ENCODE measurements at regions not wholly inside any gene's neighbourhood (a gene's known extent, or its start where the extent isn't known, plus 50 kb on each side); places are given as distances from the start of the nearest gene placed in this dataset.
"Not testable (repeated sequence)": the region's sequence is repeated elsewhere in the genome, so short reads cannot be mapped to it uniquely, and the experiment has no call there.

DNA sequence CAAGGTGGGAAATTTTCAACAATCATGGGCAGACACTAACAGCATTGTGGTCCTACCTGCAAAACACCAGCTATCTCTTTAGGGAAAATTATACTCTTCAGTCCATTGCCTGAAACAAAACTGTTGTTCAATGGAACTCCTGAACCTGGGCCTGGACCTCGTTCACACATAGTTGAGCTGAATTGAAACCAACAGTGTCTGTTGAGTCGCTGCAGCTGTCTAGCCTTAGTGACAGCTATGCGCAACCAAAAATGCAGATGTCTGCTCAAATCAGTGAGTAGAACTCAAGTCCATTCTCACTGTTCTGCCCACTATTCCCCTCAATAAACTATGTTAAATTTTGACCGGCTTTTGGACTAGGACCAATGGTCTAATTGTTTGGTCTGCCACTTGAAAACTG, 286.2 kb downstream of the TFAP2A start:
- DNase-seq (ENCODE audit: low read depth) = no peak

DNA sequence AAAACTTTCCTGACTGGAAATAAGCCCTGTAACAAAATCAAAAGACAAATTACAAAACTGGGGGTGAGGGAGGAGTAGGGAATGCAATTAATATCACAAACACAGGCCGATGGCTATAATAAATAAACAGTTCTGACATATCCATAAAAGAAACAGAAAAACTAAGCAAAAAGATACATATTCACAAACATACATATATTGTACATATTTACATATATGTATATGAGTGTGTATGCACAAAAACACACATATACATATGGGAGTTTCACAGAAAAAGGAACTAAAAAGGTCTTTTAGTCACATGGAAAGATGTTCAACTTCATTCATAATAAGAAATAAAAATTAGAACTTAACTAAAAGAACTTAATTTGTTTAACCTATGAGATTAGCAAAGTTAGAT, 292.7 kb downstream of the TFAP2A start:
- DNase-seq (ENCODE audit: low read depth) = no peak

DNA sequence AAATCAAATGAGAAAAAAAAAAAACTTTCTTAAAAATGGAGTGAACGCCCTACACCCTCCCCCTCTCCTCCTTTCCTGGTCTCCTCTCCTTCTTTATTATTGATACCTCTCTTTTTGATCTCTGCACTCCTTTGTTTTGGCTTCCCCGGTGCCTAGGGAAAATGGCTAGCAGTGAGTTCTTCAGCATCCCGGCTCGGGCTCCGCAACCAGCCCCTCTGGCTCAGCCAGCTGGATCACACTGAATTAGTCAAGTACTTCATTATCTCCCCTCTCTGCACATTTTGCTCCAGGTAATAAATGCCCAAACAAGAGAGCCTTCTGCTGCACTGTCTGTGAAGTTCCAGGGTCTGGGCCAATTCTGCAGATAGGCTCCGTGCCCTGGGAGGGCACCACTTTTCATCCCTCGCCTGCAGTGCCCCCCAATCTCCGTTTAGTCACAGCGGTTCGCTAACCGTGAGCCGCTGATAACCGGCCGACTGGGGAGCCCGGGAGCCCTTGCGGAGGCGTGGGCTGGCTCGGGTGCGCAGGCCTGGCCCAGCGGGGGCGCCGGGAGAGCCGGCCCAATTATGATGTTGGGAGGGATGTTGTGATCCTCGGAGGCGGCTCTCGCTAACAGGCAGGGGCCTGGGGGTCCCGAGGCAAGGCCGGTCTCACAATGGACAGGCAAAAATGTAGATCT, 301.9 kb downstream of the TFAP2A start:
- no peak for DNase-seq (ENCODE audit: low read depth)

DNA sequence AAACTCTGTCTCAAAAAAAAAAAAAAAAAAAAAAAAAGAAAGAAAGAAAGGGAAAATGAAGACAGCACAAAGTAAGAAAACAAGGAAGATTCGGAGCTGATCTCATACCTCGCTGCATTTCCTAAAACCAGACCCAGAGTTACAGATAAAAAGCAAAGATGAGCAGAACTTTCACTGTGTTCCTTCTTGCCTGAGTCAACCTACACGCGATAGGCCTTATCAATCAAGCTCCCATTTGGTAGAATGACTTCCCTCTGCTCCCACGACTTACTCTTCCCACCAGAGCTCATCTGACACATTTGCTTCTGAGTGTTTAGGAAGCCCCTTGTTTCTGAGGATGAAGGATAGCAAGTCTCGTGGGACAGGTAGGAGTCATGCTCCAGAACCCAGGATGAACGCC, 302.9 kb downstream of the TFAP2A start:
- no peak for DNase-seq (ENCODE audit: low read depth)

DNA sequence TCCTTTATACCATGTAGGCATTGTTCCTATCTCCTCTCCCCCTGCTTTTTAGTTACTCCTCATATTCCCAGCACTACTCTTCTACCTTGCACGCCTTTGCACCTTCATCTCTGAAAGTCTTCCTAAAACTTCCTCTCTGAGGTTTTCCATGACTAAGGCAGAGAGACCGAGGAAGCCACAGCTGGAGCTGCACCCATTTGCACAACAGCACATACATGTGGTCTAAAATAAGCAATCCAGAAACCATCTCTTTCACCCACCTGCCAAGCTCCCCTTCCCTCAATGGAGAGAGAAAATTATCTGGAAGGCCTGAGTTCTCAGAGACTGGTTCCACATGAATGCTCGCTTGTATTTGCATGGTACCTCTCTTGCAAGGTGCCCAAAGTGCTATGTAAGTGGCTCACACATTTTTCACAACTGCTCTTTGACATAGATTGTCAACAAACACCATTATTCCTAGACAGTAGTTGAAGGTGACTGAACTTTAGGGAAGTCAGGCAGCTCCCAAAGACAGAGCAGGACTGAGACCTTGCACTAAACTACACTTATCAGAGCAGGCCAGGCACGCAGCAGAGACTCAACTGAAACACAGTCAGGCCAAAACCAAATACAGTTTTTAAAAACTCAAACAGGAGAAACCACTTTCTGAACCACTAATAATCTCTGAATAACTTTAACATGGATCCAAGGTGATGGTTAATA, 313.2 kb downstream of the TFAP2A start:
- no peak for DNase-seq (ENCODE audit: low read depth)

DNA sequence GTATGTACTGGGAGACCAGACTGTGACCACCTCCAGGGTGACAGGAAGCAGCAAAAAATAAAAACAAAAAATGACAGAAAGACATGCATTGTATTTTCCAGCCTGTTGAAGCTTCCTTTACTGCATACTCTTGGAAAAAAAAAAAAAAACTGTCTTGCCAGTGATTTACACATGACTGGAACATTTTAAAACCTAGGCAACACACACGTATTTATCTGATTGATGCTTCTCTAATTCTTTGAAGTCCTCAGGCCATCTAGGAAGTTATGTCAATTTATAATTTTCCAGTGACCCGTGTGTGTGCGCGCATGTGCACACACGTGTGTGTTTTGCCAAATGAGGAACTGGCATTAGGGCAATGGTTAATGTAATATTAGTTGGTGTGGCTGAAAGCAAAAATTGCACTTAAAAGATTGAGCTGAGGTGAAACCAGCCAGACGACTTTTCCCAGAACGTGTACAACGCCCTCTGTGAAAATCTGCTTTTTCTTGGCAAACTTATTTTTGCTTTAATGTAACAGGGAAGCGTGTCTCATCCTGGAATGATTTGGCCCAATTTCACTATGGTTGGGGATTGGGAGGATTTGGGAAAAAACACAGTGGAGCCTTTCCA, 315.2 kb downstream of the TFAP2A start:
- DNase-seq (ENCODE audit: low read depth) = no peak

DNA sequence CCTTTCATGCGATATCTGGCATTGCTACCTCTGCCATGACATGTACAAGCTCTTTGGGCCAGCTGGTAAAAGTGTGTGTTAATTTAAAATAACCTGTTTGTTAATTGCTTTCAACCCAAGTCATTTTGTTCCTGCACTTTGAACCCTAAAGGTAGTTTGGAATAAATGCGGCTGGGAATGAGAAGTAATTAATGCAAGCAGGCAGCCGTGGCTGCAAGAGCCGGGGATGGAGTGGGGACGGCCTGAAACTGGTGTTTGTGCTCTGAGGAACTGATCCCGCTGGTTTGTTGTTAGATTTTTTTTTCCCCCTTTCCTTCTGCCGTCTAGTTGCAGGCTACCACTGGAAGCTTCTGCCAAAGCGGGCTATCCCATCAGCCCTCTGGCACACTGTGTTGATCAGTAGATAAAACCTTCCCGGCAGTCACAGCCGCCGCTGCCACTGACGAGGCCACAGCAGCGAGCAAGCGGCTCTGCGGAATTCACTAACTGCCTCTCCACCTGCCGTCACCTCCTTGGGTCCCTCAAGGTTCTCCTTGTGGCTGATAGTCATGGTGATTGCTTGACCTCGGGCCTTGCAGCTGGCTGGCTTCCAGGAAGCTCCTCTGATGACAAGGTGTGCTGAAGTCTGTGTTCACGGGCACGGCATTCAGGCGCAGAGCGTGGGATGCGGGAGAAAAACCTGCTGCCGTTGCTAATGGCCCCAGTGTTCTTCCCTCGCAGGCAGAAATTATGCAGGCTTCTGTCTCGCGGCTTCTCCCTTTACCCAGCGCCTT, 315.9 kb downstream of the TFAP2A start:
- DNase-seq (ENCODE audit: low read depth) = no peak

DNA sequence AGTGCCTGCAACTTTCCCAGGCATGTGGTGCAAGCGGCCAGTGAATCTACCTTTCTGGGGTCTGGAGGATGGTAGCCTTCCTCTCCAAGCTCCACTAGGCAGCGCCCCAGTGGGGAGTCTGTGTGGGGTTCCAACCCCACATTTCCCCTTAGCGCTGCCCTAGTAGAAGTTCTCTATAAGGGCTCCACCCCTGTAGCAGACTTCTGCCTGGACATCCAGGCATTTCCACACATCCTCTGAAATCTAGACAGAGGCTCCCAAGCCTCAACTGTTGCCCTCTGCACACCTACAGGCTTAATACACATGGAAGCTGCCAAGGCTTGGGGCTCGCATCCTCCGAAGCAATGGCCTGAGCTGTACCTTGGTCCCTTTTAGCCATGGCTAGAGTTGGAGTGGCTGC, 321.6 kb downstream of the TFAP2A start:
- DNase-seq (ENCODE audit: low read depth) = no peak

DNA sequence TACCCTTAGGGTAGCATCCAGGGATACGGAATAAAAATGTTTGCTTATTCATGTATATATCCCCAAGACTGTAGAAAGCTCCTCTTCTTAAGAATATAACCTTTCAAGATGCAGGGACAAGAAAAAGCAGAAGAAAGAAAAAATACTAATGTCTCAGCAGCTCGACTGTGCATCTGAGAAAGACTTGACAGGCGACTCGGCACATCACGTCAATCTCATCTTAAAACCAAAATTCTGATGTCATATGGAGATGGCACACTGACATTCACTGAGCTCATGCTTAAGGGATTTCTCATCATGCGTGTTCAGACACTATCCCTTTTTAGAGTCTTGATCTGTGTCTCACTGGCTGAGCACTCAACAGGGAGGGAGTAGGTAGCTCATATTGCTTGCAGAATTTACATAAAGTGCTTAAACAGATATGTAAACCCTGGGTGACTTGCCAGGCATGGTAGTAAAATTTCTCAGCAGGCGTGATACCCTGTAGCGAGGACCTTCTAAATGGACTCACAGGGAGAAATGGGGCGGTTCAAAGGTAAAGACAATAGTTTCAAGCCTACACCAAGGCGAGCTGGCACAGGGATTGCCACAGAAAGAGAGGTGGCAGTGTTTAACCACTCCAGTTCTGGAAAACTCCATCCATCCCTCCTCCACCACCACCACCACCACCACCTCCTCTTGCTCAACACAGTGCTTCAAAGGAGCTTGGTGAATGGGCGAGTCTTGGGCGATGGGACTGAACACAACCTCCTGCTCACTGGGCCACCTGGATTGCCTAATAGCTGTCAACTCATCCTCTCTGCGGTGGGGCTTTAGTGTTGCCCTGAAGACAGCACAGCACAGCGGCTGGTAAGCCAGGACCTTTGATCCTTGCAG, 330.5 kb downstream of the TFAP2A start:
- no peak for DNase-seq (ENCODE audit: low read depth)

DNA sequence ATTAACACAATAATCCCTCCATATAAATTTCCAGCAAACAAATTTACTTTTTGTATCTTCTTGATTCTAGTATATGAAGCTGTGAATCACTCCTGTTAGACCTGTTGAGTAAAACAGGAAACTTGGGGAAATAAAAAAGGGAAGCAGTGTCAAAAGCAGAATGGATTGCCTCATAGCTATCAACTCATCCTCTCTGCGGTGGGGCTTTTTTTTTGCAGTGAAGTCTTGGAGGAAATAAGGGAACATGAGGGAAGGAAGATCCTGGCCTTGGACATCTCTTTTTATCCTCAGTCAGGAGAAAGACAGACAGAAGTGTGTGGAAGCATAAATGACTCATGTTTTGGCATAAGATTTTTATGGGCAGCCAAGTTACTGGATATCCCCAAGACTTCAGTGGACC, 332.5 kb downstream of the TFAP2A start:
- no peak for DNase-seq (ENCODE audit: low read depth)

DNA sequence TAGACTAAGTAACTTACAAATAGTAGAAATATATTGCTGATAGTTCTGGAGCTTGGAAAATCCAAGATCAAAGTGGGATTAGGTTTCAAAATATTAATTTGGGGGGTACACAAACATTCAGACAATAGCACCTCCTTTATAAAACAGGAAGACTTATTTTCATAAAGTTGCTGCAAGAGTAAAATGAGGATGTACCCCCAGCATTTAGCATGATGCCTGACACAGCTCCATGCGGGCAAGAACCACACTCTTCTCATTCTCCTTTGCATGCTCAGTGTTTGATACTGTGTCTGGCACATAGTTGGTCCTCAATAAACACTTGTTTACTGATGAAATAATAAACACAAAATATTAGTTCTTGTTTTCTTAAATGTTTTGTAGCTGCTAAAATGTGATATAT, 332.9 kb downstream of the TFAP2A start:
- DNase-seq (ENCODE audit: low read depth) = no peak

DNA sequence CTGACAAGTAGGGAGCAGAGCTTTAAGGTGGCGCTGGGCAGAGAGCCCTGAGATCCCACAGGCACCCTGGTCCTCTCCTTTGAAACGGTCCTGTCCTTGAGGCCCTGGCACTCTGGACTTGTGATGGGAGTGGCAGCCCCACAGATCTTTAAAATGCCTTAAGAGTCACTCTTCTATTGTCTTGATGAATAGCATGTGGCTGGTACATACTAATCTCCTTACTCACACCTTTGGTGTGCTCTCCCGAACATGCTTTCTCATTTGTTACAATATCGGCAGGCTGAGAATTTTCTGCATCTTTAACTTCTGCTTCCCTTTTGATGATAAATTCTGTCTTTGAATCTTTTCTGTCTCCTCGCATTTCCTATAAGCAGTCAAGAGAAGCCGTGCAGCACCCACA, 333.8 kb downstream of the TFAP2A start:
- DNase-seq (ENCODE audit: low read depth) = no peak

DNA sequence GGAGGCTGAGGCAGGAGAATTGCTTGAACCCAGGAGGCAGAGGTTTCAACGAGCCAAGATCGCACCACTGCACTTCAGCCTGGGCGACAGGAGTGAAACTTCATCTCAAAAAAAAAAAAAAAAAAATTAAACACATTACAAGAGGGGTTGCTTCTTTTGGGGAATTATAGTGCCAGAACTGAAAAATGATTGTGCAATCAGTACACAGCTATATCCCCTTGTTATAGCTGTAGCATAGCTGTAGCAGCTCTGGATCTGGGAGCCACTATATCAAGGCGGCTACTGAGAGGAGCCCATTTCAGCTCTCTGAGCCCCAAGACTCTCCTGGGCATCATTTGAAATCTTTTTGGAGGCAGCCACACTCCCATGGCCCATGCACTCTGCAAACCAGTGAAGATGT, 334.3 kb downstream of the TFAP2A start:
- DNase-seq (ENCODE audit: low read depth) = no peak

DNA sequence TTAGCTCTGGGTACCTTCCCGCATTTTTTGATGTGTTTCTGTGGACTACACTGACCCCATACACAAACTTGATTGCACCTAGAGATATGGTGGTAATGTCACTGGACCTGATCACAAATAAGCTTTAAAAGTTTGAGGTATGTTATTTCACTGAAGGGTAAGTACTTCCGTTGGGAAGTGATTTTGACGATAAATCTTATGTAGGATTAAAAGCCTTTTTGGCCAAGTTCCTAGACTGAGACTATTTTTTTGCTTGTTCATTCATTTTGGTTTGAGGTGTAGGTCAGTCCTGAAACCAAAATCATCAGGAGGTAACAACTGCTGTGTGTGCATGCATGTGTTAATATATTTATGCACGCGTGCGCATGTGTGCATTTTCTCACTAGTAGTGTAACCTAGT, 336.3 kb downstream of the TFAP2A start:
- DNase-seq (ENCODE audit: low read depth) = no peak

DNA sequence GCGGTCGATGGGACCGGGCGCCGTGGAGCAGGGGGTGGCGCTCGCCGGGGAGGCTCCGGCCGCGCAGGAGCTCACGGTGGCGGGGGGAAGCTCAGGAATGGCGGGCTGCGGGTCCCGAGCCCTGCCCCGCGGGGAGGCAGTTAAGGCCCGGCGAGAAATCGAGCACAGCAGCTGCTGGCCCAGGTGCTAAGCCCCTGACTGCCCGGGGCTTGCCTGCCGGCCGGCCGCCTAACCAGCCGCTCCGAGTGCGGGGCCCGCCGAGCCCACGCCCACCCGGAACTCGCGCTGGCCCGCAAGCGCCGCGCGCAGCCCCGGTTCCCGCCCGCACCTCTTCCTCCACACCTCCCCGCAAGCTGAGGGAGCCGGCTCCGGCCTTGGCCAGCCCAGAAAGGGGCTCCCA, 340.1 kb downstream of the TFAP2A start:
- DNase-seq (ENCODE audit: low read depth) = not testable (repeated sequence)

DNA sequence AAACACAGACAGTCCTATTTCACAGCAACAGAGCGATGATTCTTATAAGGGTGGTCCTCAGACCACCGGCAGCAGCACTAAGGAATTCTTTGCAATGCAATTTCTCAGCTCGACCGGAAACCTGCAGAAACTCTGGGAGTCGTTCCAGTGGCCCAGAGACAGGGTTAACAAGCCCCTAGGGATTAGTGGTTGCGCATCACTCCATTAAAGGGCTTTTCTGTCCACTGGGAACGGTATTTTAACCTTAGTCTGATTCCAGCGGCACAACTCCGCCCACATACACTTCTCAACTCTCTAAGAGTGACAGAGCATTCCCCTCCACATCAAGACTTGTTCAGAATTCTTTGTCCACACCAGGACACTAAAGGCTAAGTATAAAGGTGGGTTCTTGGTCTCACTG, 341.5 kb downstream of the TFAP2A start:
- DNase-seq (ENCODE audit: low read depth) = no peak

DNA sequence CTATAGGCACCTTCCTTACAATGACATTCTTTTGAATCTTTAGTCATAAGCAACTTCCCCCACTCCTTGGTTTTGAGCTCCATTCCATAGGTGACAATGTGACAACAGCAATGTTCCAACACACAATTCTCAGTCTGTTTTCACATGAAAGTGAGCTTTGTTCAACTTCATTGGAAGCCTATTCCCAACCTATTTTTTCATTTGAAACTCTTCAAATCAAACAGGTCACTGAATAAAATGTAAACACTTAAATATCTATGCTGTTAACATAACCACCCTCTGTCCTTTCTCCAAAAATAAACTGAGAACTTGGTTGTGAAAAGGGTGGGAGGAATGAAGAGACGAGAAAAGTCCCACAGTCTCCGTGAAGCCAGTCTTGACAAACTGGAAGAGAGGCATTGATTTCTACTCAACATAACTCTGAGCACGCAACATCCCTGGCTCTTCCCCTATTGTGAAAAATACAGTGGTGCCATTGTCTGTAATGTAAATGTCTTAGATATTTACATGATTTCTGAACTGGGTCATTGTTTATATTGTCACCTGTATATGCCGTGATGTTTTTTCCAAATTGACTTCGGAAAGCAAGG, 343.1 kb downstream of the TFAP2A start:
- no peak for DNase-seq (ENCODE audit: low read depth)

DNA sequence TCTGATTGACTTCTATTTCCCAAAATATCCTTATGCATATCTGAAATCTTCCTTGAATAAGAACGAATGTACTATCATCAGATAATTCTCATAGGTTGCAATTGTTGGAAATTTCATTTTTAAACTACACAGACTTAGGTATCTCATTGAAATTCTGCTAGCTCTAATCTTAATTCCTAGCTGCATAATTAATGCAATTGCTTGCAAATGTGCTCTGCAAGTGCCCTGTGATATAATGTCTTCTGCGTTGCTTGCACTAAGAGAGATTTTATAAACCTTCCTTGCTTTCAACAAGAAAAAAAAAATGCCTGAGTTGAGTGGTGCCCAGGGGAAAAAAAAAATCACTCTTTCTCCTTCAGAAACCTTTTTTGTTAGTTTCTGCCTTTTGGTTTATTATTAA, 354.9 kb downstream of the TFAP2A start:
- DNase-seq (ENCODE audit: low read depth) = no peak

DNA sequence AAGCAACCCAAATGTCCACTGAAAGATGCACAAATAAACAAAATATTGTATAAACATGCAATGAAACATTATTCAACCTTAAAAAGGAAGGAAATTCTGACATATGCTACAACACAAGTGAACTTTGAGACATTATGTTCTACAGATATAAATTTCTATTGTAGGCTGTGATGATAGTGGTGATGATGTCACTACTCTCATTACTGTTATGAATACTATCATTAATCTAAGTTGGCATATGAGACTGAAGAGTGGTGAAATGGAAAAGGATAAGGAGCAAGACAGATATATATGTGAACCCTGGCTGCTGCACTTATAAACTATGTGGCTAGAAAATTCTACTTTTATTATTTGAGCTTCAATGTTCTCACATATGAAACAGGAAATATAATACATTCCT, 360.2 kb downstream of the TFAP2A start:
- no peak for DNase-seq (ENCODE audit: low read depth)

DNA sequence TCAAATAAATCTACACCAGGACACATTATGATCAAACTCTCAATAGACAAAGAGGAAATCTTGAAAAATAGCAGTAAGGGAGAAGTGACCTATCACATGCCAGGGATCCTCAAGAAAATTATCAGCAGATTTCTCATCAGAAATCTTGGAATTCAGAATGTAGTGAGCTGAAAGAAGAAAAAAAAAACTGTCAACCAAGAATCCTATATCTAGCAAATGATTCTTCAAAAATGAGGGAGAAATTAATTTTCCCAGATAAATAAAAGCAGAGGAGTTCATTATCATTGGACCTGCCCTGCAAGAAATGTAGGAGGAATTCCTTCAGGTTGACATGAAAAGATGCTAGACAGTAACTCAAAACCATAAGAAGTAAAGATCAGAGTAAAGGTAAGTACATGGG, 363.6 kb downstream of the TFAP2A start:
- DNase-seq (ENCODE audit: low read depth) = no peak

Measured in stimulated activated CD8-positive, alpha-beta memory T cell treated with anti-CD3 and anti-CD28 coated beads, Interleukin-12 subunit alpha, Interleukin-12 subunit beta, amount 100 ng/mL, for 4 hours (primary cell).